OCI-LY1 (cell line): ENCODE measurements at regions not wholly inside any gene's neighbourhood (a gene's known extent, or its start where the extent isn't known, plus 50 kb on each side); places are given as distances from the start of the nearest gene placed in this dataset.

Experiments used
- H2AFZ ChIP-seq: fragments of 200-600 bp; sonication (generic), shearing (Covaris generic); 2 replicates; pipeline ENCODE4 v1.6.0; 2014; ENCODE audit warnings: antibody characterized with exemption, mild to moderate bottlenecking, low read length
- H3F3A ChIP-seq: fragments of 200-600 bp; sonication (generic), shearing (Covaris generic); 2 replicates; pipeline ENCODE4 v1.6.0; 2014; ENCODE audit warnings: mild to moderate bottlenecking, antibody characterized with exemption, low read length, moderate library complexity; ENCODE audit not compliant: insufficient read depth
- H3K27ac ChIP-seq: fragments of 200-600 bp; sonication (generic); 2 replicates; pipeline ENCODE4 v1.5.1; 2014; ENCODE audit warnings: low read length, mixed run types, mild to moderate bottlenecking, low read depth; ENCODE audit not compliant: poor library complexity, severe bottlenecking
- H3K27me3 ChIP-seq: fragments of 200-600 bp; sonication (generic); 2 replicates; pipeline ENCODE4 v1.6.0; 2014; ENCODE audit warnings: antibody characterized with exemption, mild to moderate bottlenecking, low read length, moderate library complexity; ENCODE audit not compliant: insufficient read depth
- H3K36me3 ChIP-seq: fragments of 200-600 bp; sonication (generic); 2 replicates; pipeline ENCODE4 v1.6.1; 2014; ENCODE audit warnings: mild to moderate bottlenecking, antibody characterized with exemption, low read length, moderate library complexity, mixed read lengths; ENCODE audit not compliant: insufficient read depth
- H3K4me1 ChIP-seq: fragments of 200-600 bp; sonication (generic); 2 replicates; pipeline ENCODE4 v1.5.1; 2014; ENCODE audit warnings: mild to moderate bottlenecking, low read length, moderate library complexity; ENCODE audit not compliant: insufficient read depth, severe bottlenecking
- H3K4me2 ChIP-seq: fragments of 200-600 bp; sonication (generic), shearing (Covaris generic); 2 replicates; pipeline ENCODE4 v1.6.1; 2014; ENCODE audit warnings: low read length
- H3K4me3 ChIP-seq: fragments of 200-600 bp; sonication (generic); 2 replicates; pipeline ENCODE4 v1.5.1; 2014; ENCODE audit warnings: low read length, low read depth, mild to moderate bottlenecking, mixed read lengths; ENCODE audit not compliant: poor library complexity, severe bottlenecking
- H3K79me2 ChIP-seq: fragments of 200-600 bp; shearing (Covaris generic); 2 replicates; pipeline ENCODE4 v1.6.1; 2016; ENCODE audit warnings: mixed run types, low read length, mixed read lengths; ENCODE audit not compliant: insufficient read depth
- H3K9ac ChIP-seq: fragments of 200-600 bp; sonication (generic), shearing (Covaris generic); 2 replicates; pipeline ENCODE4 v1.6.1; 2014; ENCODE audit warnings: mild to moderate bottlenecking, low read length, mixed read lengths
- H3K9me2 ChIP-seq: fragments of 200-600 bp; sonication (generic), shearing (Covaris generic); 2 replicates; pipeline ENCODE4 v1.6.1; 2014; ENCODE audit warnings: low read depth, mild to moderate bottlenecking, low read length, mixed read lengths
- H3K9me3 ChIP-seq: fragments of 200-600 bp; shearing (Covaris generic); 2 replicates; pipeline ENCODE4 v1.6.1; 2014; ENCODE audit warnings: low read length, mixed read lengths
- H4K20me1 ChIP-seq: fragments of 200-600 bp; sonication (generic), shearing (Covaris generic); 2 replicates; pipeline ENCODE4 v1.6.0; 2016; ENCODE audit warnings: mild to moderate bottlenecking, low read length; ENCODE audit not compliant: insufficient read depth
- CTCF ChIP-seq: fragments of 200-600 bp; sonication (generic), shearing (Covaris generic); IDR thresholded peaks from 2 replicates; pipeline ENCODE4 v1.5.1; 2017; ENCODE audit warnings: mild to moderate bottlenecking, antibody characterized with exemption, low read length, moderate library complexity, mixed read lengths
- EZH2 ChIP-seq: fragments of 200-600 bp; sonication (generic), shearing (Covaris generic); IDR thresholded peaks from 2 replicates; pipeline ENCODE4 v1.8.0; 2017; ENCODE audit warnings: borderline replicate concordance, mixed run types, mild to moderate bottlenecking, antibody characterized with exemption, low read length, moderate library complexity, mixed read lengths

- Histone ChIP-seq H3K9me2 (no peaks in the 10 kb centered on the region), H3K9me3 (no peaks in the 10 kb centered on the region), H3K36me3 (no peaks in the 10 kb centered on the region), H2AFZ (no peak overlapping the region), H4K20me1 (no peaks in the 10 kb centered on the region), H3F3A (no peaks in the 10 kb centered on the region), H3K4me2 (no peak overlapping the region), H3K27ac (no peak overlapping the region), H3K27me3 (no peaks in the 10 kb centered on the region), H3K9ac (no peak overlapping the region), H3K4me1 (no peaks in the 10 kb centered on the region), H3K4me3 (no peak overlapping the region), H3K79me2 (no peaks in the 10 kb centered on the region)
- TF ChIP-seq EZH2 (no peak), CTCF (no peak)
Measured at GRCh38 chr4:28523681-28524190, 1663.1 kb downstream of the STIM2 start.

GRCh38 chr4:28536124-28536523 is 1675.5 kb downstream of the STIM2 start:
- no peaks in the 10 kb centered on the region for H3K36me3 ChIP-seq
- no peaks in the 10 kb centered on the region for H3K79me2 ChIP-seq
- H3K27ac ChIP-seq: no peak overlapping the region
- H3K9me2 ChIP-seq: no peaks in the 10 kb centered on the region
- no peaks in the 10 kb centered on the region for H3K27me3 ChIP-seq
- H3F3A ChIP-seq: no peaks in the 10 kb centered on the region
- H3K9ac ChIP-seq: no peak overlapping the region
- no peaks in the 10 kb centered on the region for H3K9me3 ChIP-seq
- no peak overlapping the region for H3K4me3 ChIP-seq
- no peaks in the 10 kb centered on the region for H3K4me1 ChIP-seq
- no peak overlapping the region for H2AFZ ChIP-seq
- H3K4me2 ChIP-seq: no peak overlapping the region
- no peaks in the 10 kb centered on the region for H4K20me1 ChIP-seq
- TF ChIP-seq EZH2: no peak
- no peak for TF ChIP-seq CTCF

GRCh38 chr4:28545986-28546385 is 1685.3 kb downstream of the STIM2 start:
- Histone ChIP-seq H4K20me1 (no peaks in the 10 kb centered on the region), H3K9me2 (no peaks in the 10 kb centered on the region), H3F3A (no peaks in the 10 kb centered on the region), H3K27me3 (no peaks in the 10 kb centered on the region), H3K4me2 (no peak overlapping the region), H3K27ac (no peak overlapping the region), H3K79me2 (no peaks in the 10 kb centered on the region), H3K9ac (no peak overlapping the region), H3K9me3 (no peaks in the 10 kb centered on the region), H2AFZ (no peak overlapping the region), H3K4me3 (no peak overlapping the region), H3K36me3 (no peaks in the 10 kb centered on the region), H3K4me1 (no peaks in the 10 kb centered on the region)
- TF ChIP-seq CTCF (no peak), EZH2 (no peak)
